ENCODE measurements at regions not wholly inside any gene's neighbourhood (a gene's known extent, or its start where the extent isn't known, plus 50 kb on each side); places are given as distances from the start of the nearest gene placed in this dataset.

- Histone ChIP-seq H2BK120ac (ENCODE audit: low read depth, low read length) (no peak overlapping the region), H3K9me3 (ENCODE audit: control insufficient read depth, insufficient read depth, low read length) (peaks cover 14% of the 10 kb centered on the region; the same call in 1 of the 2 replicates), H3K23ac (ENCODE audit: low read depth, low read length) (no peak overlapping the region), H3K14ac (replicated peaks; ENCODE audit: low read depth, low read length) (no peak overlapping the region), H4K91ac (ENCODE audit: insufficient read depth, low read depth, low read length) (no peak overlapping the region), H3K4me2 (ENCODE audit: low read depth, low read length) (no peak overlapping the region), H2AK9ac (replicated peaks; ENCODE audit: low read depth, low read length, poor library complexity) (no peak overlapping the region), H2BK5ac (ENCODE audit: low read depth, low read length, poor library complexity, severe bottlenecking) (no peak overlapping the region), H3K9ac (ENCODE audit: low read depth, low read length) (no peak overlapping the region), H3K4me3 (ENCODE audit: insufficient read depth, low read depth, low read length) (no peak overlapping the region), H2AFZ (replicated peaks; ENCODE audit: low read length, poor library complexity) (no peak overlapping the region), H3K27me3 (ENCODE audit: control insufficient read depth, insufficient read depth, low read length) (no peaks in the 10 kb centered on the region), H3K9me1 (ENCODE audit: insufficient read depth, low read length) (no peaks in the 10 kb centered on the region), H2AK5ac (ENCODE audit: low read depth, low read length) (no peak overlapping the region), H2BK15ac (ENCODE audit: low read depth, low read length) (no peak overlapping the region), H4K20me1 (ENCODE audit: insufficient read depth, low read length) (no peaks in the 10 kb centered on the region), H3K18ac (ENCODE audit: low read depth, low read length) (no peak overlapping the region), H4K8ac (ENCODE audit: low read depth in 2 of 2, low read length in 2 of 2) (no peak overlapping the region), H3K4ac (ENCODE audit: low read depth, low read length) (no peak overlapping the region), H3K36me3 (ENCODE audit: control insufficient read depth, insufficient read depth, low read length) (no peaks in the 10 kb centered on the region), H3K79me1 (ENCODE audit: low read depth in 1 of 2, low read length in 2 of 2) (no peaks in the 10 kb centered on the region), H2BK20ac (ENCODE audit: low read depth, low read length) (no peak overlapping the region), H3K27ac (ENCODE audit: insufficient read depth, low read length) (no peak overlapping the region), H3K56ac (ENCODE audit: extremely low read depth, insufficient read depth, low read length) (no peak overlapping the region), H4K5ac (ENCODE audit: low read depth, low read length) (no peak overlapping the region), H3K4me1 (ENCODE audit: control insufficient read depth, insufficient read depth, low read length) (no peaks in the 10 kb centered on the region)
- 50% methylated on average over 1 of the region's 5 CpGs; no CpG with 5 or more reads in 1 of the 2 experiments for WGBS, 2 experiments (ENCODE audit: extremely low coverage in 2 of 2, insufficient read length in 1 of 2)
- POLR2A ChIA-PET (ENCODE audit: unreplicated experiment), result no interaction called here
- CTCF ChIA-PET, result no interaction called here
- TF ChIP-seq NFE2L2 (IDR thresholded peaks at IDR 0.05; ENCODE audit: low read depth, low read length) (no peak), CHD1 (IDR thresholded peaks at IDR 0.05; ENCODE audit: low read depth, low read length) (no peak), ELK1 (IDR thresholded peaks at IDR 0.05; ENCODE audit: borderline replicate concordance, low read depth, low read length) (no peak), RCOR1 (IDR thresholded peaks at IDR 0.05; ENCODE audit: insufficient replicate concordance, low read length) (no peak), RFX5 (IDR thresholded peaks at IDR 0.05; ENCODE audit: low read depth, low read length) (no peak), MAZ (IDR thresholded peaks at IDR 0.05; ENCODE audit: borderline replicate concordance, low read depth, low read length) (no peak), POLR2A (IDR thresholded peaks at IDR 0.05; ENCODE audit: low read depth, low read length) (no peak), CTCF (conservative IDR thresholded peaks at IDR 0.05; ENCODE audit: low read depth, low read length) (no peak), RAD21 (IDR thresholded peaks at IDR 0.05; ENCODE audit: low read length) (no peak), MXI1 (IDR thresholded peaks at IDR 0.05; ENCODE audit: borderline replicate concordance, low read depth, low read length) (no peak), USF2 (IDR thresholded peaks at IDR 0.05; ENCODE audit: low read depth, low read length) (no peak), FOS (IDR thresholded peaks at IDR 0.05; ENCODE audit: low read depth, low read length) (no peak), CEBPB (IDR thresholded peaks at IDR 0.05; ENCODE audit: low read depth, low read length) (no peak)
- ATAC-seq (ENCODE audit: low read depth) (no peak), DNase-seq (no peak)
- dilution Hi-C loops (cut with HindIII; ENCODE audit: low sequenced_read_pairs, unreplicated experiment) (no loop called here), in situ Hi-C loops (cut with MboI; ENCODE audit: low sequenced_read_pairs) (no loop called here), intact Hi-C loops (cut with micrococcal nuclease) (no loop called here)
- BruUV-seq (replicated peaks), result no TSS peak
These were observed 323.9 kb downstream of the SMAD2 start for GRCh38 chr18:47606526-47606925.
